Hematopoietic multipotent progenitor cell (in vitro differentiated cells): ENCODE measurements at regions not wholly inside any gene's neighbourhood (a gene's known extent, or its start where the extent isn't known, plus 50 kb on each side); places are given as distances from the start of the nearest gene placed in this dataset.

ENCODE experiments used
- DNase-seq, 3 donors: peaks; one replicate each; pipeline ENCODE4 v3.0.0-alpha.2; 2011 to 2015; ENCODE audit warnings: low read depth in 2 of 3, low spot score in 2 of 3

DNA sequence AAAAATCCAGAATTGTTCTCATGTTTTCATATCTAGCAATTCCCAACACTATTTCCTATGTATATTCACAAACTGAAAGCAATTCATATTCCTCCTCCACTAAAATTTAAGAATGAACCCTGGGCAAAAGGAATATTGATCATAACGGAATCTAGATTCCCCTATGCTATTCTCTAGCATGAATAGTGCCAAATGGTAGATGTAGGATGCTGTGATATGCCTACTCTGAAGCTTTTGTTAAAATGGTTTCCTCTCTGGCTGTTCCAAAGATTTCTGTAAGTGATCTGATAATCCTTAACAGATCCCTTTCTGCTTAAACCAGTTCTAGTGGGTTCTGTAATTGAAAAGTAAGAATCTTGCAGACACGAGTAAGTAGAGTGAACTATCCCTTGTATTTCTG lies 298.0 kb upstream of the TANK start:
- DNase-seq, result no peak

DNA sequence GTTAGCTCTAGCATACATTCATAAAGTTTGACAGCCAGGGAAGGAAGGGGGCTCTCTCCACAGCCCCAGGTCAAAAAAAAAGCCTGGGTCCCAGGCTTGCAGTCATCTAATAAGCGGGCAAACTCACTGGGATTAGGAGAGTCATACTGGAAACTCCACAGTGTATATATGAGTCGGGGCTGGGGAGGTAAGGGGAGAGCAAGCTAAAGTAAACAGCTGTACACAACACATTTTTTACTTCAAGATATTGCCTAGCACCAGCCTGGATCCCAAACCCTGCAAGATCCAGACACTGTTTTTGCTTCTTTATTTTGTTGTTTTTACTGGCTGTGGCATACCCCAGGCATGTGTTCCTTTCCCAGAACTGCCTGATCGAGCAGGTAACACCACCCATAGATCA lies 291.3 kb upstream of the TANK start:
- no peak for DNase-seq

DNA sequence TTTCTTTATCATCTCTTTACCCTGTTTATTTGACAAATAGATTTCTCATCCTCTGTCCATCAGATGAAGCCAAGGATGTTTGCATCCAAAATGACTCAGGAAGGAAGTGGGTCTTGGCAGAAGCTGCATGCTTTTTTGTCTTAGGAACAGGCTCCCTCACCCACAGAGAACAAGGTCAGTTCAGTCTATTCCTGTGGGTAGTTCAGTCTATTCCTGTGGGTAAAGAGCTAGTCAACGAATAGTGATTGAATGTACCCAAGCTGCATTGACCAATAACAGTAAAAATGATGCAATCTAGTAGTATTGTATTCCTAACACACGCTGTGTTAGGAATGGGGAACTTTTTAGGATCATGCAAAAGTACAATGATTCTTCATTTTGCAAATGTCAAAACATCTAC lies 290.8 kb upstream of the TANK start:
- no peak for DNase-seq

DNA sequence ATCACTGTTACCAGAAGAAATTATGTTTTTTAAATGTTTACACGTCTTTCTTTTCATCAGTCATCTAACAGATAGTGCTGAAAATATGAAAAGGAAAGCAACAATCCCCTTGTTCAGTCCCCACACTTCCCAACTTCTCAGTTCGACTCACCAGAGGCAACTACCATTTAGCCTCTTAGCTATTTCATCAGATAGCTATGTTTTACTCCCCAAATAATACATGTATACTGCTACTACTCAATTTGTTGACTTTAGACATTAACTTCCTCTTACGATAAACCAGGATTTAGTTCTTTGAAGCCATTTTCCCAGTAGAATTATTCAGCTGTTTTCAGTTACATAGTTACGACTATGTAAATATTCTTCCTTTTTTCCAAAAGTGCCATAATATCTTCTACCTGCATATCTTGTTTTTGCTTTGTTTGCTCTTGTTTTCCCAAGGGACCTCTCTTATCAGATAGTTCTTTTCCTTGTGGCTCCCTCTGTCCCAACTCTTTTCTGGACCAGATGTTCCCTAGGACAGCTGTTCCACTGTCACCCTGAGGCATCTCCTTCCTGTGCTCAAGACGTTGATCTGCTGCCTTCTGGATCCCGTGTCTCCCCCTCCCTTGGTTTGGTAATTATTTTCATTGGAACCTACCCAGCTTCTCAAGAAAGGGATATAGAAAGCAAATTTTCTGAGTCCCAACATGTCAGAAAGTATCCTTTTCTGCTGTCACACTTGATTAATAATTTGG lies 289.3 kb upstream of the TANK start:
- DNase-seq, result no peak

DNA sequence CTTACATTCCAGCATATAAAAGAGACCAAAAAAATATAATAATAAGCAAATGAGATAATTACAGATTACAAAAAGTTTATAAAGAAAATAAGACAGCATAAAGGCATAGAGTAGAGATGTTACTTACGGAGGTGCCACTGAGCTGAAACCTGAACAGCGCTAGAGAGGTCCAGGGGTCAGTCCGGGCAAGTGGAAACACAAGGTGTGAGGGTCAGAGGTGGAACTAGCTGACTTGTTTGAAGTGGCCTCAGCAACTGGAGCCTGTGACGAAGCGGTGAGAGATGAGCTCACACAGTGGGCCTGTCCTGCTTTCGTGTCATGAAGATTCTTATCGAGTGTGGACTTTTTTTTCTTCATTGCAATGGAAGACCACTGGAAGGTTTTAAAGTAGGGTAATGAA lies 288.3 kb upstream of the TANK start:
- DNase-seq, result no peak

DNA sequence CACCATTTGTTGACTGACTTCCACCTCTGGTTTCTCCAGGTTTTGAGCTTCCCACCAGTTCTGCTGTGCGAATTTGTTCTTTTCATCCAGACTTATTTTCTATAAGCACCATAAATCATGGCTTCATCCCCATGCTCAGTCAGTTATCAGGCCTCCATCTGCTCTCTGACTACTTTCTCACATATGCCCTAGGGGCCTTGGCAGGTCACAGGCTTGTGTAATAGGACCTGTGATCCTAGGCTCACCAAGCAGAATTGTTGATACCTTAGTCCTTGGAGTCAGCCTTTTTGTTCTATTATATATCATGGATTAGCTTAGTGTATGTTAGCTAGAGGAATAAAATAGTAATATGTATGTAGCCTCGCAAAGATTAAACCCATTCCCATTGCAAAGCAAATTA lies 284.2 kb upstream of the TANK start:
- DNase-seq, result no peak

DNA sequence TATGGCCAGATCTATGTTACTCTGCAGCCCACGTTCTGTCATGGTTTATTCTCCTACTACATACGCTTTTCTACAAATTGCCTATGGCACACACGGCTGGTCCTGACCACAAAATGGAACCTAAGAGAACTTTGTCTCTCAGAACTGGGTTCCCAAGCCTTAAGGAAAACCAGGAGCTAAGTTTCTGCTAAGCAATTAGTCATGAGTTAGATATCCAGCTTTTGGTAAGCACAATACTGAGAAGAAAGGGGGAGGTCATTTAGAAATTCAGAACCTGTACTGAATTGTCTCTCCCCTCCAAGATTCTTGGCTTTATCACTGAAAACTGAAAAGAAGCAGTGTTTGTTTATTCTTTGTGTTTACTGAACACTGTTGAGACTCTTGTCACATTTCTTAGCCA lies 283.5 kb upstream of the TANK start:
- no peak for DNase-seq

DNA sequence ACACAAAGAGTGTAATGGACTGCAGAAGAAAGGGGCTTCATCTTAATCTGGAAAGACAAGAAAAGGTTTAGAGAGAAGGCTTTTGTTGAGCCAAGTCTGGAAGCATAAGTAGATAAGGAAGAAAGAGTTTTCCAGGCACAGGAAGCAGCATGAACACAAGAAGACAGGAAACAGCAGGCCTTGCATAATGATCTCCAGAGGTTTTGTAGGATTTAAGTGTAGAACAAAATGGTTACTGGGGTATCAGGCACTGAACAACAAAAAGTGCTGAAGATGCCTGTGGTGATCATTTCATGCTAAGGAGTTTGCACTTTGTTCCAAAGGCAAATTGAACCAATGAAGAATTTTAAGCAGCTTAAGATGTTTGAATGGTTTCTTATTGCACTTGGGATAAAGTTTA lies 281.6 kb upstream of the TANK start:
- DNase-seq, result no peak

DNA sequence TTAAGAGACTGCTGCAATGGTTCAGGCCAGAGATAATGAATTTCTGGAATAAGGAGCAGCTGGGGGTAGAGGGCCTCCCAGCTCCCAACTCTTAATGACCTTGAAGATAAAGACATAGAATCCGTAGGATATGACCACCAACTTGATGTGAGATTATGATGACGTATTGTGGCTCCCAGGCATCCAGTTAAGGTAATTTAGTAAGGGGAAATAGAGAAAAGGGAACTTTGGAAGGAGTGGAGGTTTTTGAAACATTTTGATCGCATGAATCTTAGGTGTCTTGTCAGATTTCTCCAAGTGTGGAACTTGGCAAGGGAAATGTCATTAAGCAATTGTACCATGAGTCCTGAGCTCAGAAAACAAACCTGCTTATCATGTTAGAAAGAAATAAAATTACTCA lies 277.3 kb upstream of the TANK start:
- no peak for DNase-seq

DNA sequence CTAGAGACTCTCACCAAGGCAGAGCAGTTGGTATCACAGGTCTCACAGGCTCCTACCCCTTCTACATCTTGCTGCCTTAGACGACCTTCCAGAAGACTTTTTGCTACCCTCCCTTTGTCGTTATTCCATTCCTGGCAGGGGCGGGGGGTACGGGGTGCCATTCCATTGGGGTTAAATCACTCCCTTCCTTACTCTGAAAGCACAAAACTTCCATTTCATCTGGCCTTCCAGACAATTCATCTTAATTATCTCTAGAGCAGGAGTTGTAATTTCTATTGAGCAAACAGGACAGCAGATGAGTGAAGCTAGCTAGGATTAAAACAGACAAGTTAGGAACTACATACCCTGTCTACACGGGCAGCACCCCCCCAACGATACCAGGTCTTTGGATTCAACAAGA lies 276.2 kb upstream of the TANK start:
- no peak for DNase-seq

DNA sequence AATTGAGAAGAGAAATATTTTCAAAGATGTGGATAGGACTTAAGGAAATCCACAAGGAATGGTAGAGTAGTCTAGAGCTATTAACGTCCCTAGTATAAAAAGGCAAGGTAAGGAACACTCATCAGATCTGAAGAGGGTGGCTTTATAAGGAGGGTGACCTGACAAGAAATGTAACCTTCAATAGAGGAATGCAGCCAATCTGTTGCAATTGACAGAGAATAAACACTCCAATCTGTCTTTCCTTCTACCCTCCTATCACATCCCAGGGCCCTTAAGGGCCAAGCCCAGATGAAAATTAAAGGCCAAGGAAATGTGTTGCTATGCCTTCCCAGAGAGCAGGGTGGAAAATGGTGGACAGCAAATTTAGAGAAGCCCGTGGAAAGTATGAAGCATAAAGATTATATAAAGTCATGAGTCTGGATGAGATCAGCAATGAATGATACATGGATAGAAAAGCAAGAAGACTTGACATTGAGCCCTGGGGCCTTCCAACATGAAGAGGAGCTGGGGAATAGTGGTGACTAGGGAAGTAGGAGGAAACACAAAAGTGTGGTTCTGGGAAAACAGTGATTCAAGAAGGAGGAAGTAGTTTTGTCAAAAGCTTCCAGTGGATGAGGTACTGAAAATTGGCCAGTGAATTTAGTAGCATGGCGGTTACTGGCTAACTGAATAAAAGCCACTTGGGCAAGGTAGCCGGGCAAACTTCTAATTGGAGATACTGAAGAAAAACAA lies 270.6 kb upstream of the TANK start:
- DNase-seq, result no peak

DNA sequence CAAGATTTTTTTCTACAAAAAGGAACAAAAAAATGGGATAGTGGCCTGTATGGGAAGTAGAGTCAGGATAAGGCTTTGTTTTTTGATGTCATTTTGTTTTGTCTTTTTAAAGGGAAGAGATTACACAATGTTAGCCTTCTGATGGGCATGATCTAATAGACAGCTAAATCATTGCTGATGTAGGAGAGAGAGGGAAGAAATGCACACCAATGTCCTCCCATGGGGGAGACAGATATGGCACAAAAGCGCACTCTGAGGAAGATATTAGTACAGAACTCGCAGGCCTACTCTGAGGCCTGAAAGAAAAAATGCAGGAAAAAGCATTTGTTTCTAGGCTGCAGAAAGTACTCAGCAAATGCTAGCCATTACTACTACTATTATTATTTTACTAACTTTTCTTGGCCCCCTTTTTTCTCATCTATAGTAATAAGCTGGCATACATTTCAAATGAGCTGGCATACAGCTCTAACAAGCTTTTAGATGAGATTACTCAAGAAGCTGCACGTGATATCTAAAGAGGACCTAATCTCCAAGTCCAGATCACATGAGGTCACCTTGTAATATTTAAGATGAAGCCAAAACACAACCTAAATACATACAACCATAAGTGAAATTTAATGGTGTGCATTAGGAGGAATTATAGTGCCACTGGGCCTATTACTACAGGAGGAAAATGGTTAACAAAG lies 269.4 kb upstream of the TANK start:
- no peak for DNase-seq

DNA sequence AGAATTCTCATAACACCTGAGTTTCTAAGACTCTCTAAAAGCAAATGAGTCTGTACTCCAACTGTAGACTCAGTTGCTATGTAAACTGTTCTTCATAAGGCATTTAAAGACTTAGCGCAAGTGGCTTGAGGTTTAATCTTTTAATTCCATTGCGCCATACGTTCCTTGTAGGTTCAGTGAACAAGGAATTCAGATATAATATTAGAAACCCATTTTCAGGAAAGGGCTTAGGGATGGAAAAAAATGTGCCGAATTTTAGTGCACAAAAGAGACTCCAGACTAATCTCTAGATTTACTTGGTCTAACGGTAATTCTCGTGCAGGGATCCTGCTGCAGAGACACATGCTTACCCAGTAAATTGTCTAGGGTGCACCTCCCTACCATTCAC lies 268.9 kb upstream of the TANK start:
- DNase-seq, result no peak

DNA sequence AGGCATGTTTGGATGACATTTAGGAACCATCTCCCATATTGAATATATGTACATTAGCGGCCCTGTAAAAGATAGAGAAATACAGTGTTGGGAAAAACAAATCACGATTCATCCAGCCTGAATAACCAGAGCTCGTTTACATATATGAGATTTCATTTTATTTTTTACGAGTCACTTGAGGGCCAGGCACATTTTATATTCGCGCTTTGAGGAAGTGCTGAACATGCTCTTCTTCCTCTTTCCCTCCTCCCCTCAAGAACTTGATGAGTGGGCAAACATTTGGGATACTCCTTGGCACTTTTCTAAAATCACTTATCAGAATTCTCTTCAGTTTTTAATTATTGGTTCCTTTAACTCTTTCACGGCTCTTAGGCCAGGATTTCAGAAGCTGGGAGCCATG lies 268.0 kb upstream of the TANK start:
- peak in 1 of 3 donors; percentile 8 for DNase-seq

DNA sequence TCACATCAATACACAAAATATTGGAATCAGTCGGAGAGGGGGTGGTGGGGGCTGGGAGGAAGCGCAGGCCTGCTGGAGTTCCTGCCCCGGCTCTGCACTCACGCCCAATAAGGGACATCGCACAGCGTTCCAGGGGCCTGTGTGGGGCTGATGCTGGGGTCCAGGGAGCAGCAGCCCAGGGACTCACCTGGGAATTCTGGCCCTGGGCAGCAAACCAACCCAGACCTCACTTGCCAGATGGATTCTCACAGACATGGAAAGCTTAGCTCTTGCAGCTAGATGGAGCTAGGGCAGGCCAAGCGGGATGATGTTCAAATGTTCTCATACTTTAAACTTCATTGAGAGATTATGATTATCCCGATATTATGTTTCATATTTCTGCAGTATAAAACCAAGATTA lies 266.6 kb upstream of the TANK start:
- DNase-seq, result no peak

DNA sequence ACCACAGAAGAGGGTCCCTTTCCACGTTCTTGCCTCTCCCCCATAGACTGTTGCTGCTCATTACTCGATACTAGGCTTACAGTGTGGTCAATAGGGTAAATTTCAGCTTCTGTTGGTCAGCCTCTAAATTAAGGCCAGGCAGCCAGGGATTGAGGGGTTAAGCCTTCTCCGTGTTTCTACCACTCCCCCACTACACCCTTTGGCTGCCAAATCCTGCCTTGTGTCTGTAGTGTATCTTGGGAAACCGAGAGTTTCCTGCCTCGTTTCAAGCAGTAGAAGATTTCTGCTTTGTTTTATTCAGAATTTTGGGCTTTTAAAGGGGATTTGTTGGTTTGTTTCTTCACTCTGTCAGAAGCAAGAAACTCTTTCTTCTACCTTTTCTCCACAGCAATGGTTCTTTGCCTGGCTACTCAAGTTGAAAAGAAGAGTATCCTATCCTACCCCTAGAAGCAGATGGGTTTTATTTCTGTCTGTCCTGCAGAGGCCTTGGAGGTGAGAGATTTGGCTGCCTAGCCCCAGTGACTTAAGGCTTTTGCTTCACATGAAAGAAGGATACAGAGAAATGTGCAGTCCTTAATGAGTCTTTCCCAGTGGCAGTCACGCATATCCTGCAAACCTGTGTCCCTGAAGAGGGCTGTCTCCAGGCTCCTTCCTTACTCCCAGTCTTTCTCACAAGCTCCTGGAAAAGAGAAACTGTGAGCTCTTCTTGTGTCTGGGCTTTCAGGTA lies 261.5 kb upstream of the TANK start:
- no peak for DNase-seq

DNA sequence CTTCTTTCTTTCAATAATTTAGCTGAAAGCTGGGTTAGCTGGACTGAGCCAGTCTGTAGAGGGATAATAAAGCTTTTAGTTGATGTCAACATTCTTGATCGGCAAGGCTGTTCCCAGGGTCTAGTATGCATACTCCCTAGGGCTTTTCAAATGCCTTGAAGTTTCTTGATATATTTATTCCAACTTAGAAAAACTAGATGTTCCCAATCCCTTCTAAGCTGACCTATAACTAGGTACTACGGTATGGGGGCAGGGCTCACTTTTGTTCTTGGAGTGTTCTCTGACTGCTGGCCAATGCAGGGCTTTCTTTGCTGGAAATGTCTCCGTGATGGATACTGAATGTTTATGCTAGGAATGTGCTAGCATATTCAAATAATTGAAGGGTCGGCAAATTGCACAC lies 258.6 kb upstream of the TANK start:
- no peak for DNase-seq

DNA sequence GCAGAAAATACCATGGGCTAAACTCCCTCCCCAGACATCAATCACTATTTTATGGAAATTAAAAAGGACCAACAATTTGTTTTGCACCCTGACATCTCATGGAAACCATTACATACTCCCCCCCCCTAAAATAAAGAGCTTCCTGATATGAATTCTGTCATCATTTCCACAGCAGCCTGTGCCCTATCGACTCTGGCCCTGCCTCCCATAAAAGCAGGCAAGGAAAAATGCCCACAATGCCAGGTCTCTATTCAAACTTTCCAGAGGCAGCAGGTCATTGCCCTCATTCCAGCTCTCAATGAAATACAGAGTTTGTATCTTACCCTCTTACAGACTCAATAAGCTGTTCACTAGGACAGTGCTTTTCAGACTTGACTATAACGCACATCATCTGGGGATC lies 254.4 kb upstream of the TANK start:
- DNase-seq, result no peak

DNA sequence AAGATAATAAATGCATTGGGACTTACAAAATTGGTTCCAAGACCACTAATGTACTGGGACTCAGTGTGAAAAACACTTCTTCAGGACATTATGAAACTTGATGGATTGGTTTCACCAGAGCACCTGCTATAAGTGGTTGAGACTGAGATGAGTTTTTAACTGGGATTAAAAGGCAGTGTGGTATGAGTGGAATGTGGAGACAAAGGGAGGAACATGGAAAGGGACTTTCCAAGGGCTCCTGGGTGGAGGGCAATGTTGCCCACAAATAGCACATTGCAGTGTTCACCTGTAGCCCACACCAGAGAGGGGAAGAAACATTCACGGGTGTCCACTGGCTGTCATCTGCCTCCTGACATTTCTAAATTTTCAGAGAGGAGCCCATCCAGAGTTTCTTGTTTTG lies 253.3 kb upstream of the TANK start:
- no peak for DNase-seq

DNA sequence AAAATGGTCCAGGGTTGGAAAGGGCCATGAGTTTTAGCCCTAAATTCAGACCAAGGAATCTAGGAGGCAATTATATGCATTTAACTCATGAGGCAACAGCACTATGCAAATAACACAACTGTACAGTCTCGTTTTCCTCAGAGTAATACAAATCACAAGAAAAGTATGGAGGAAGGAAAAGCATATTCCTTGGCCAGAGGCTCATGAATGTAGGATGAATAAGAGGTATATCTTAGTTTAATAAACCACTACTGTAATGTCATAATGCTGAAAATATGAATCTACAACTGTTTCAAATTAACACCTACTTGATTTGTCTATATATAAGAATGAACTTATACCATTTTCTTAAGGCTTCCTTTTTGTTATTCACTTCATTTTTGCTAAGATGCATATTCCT lies 252.5 kb upstream of the TANK start:
- no peak for DNase-seq

DNA sequence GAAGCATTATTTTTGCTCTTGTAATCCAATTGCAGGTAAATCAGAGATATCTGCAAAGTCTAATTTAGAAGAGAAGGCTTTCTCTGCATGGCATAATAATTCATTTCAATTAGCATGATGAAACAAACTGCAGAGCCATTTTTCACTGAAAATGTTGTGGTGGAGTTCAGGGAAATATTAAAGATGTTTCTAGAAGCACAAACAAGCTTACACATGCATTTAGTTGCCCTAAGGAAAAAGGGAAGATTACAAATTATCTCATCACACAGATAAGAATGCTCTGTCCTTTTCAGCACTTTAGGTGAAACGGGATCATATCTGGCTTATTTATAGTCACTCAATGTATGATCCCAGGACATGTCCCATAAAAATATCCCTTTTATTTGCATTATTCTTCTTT lies 252.1 kb upstream of the TANK start:
- no peak for DNase-seq
